ENCODE measurements at regions not wholly inside any gene's neighbourhood (a gene's known extent, or its start where the extent isn't known, plus 50 kb on each side); places are given as distances from the start of the nearest gene placed in this dataset.

DNA sequence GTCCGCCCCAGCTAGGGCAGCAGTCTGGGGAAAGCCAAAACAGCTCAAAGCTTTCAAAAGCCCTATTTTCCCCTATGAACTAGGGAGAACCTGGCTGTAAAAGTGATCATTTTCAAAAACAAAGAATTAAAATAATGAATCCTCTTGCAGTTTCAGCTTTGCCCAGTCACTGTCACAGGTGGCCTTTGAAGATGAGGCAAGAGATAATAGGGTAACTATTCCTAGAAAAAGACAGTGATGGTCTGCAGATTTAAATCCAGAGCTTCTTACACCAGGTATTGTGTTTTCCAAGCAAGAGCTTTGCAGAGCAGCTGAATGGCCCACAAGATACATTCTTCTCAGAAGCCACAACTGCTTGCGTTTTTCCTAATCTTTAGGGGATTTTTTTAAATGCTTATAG lies 80.2 kb upstream of the NUDT4 start:
- H2AFZ ChIP-seq (ENCODE audit: low read length): no peak overlapping the region
- TF ChIP-seq KDM1A (IDR thresholded peaks at IDR 0.05; ENCODE audit: borderline replicate concordance, low read length): no peak
- no peak for TF ChIP-seq POU5F1 (IDR thresholded peaks at IDR 0.05; ENCODE audit: low read depth, low read length)
- no peak for TF ChIP-seq CTBP2 (IDR thresholded peaks at IDR 0.05; ENCODE audit: borderline replicate concordance, insufficient read depth, insufficient read length, low read length)
- no peak for TF ChIP-seq SIX5 (IDR thresholded peaks at IDR 0.05; ENCODE audit: low read depth, low read length)
- no peak for TF ChIP-seq POLR2A (IDR thresholded peaks at IDR 0.05; ENCODE audit: control extremely low read depth in 1 of 2, low read depth in 2 of 2, low read length in 2 of 2)
- no peak for TF ChIP-seq SIRT6 (IDR thresholded peaks at IDR 0.05; ENCODE audit: low read length)
- no peak for TF ChIP-seq JUN (IDR thresholded peaks at IDR 0.05; ENCODE audit: low read depth, low read length)
- no peak for TF ChIP-seq TAF1 (IDR thresholded peaks at IDR 0.05; ENCODE audit: low read depth, low read length)
- no peak for TF ChIP-seq BCL11A (IDR thresholded peaks at IDR 0.05; ENCODE audit: low read depth in 2 of 2, low read length in 2 of 2)
- no peak for TF ChIP-seq ATF2 (IDR thresholded peaks at IDR 0.05; ENCODE audit: low read length)
- no peak for TF ChIP-seq YY1 (IDR thresholded peaks at IDR 0.05; ENCODE audit: low read depth, low read length)
- no peak for TF ChIP-seq GTF2F1 (IDR thresholded peaks at IDR 0.05; ENCODE audit: borderline replicate concordance, low read depth, low read length)
- TF ChIP-seq BRCA1 (IDR thresholded peaks at IDR 0.05; ENCODE audit: low read depth, low read length): no peak
- no peak for TF ChIP-seq TAF7 (optimal IDR thresholded peaks at IDR 0.05; ENCODE audit: borderline replicate concordance, low read depth, low read length)
- TF ChIP-seq GABPA (IDR thresholded peaks at IDR 0.05; ENCODE audit: borderline replicate concordance, insufficient read depth, low read length): no peak

More for the DNA sequence above, 80.2 kb upstream of the NUDT4 start:
- Histone ChIP-seq H4K5ac (ENCODE audit: insufficient read length, low read depth, low read length) (no peak overlapping the region), H3K4me3 (ENCODE audit: extremely low read depth in 1 of 4, insufficient read depth in 2 of 4, low read depth in 3 of 4, low read length in 4 of 4) (no peak overlapping the region), H4K8ac (ENCODE audit: extremely low read depth, insufficient read depth, low read length) (no peak overlapping the region), H3K27me3 (replicated peaks in 1 of 4; ENCODE audit: control insufficient read depth in 3 of 4, extremely low read depth in 1 of 4, insufficient read depth in 3 of 4, low read length in 3 of 4) (no peaks in the 10 kb centered on the region), H3K79me2 (ENCODE audit: control insufficient read depth in 1 of 2, insufficient read depth in 2 of 2, low read length in 2 of 2) (no peaks in the 10 kb centered on the region), H3K4me2 (ENCODE audit: insufficient read depth in 1 of 2, low read depth in 2 of 2, low read length in 2 of 2) (no peak overlapping the region), H3K36me3 (ENCODE audit: control insufficient read depth in 2 of 4, insufficient read depth in 4 of 4, low read length in 3 of 4) (no peaks in the 10 kb centered on the region), H4K91ac (replicated peaks; ENCODE audit: insufficient read length, low read length) (no peak overlapping the region), H4K20me1 (replicated peaks in 1 of 2; ENCODE audit: control insufficient read depth in 1 of 2, insufficient read depth in 2 of 2, low read length in 2 of 2) (no peaks in the 10 kb centered on the region), H3K18ac (ENCODE audit: extremely low read depth, low read length) (no peak overlapping the region), H3K79me1 (ENCODE audit: low read depth, low read length) (no peaks in the 10 kb centered on the region), H3K4me1 (replicated peaks in 1 of 4; ENCODE audit: control insufficient read depth in 3 of 4, insufficient read depth in 4 of 4, low read length in 3 of 4) (no peaks in the 10 kb centered on the region), H3K27ac (ENCODE audit: low read depth, low read length) (no peak overlapping the region), H3K23me2 (ENCODE audit: low read depth, low read length) (no peaks in the 10 kb centered on the region), H2BK120ac (replicated peaks; ENCODE audit: low read depth, low read length) (no peak overlapping the region), H2BK12ac (ENCODE audit: low read depth, low read length) (no peak overlapping the region), H3K9me3 (ENCODE audit: insufficient read depth in 2 of 2, low read depth in 1 of 2, low read length in 1 of 2) (no peaks in the 10 kb centered on the region), H2AK5ac (ENCODE audit: low read depth, low read length) (no peak overlapping the region), H3K56ac (replicated peaks; ENCODE audit: insufficient read length, low read depth, low read length) (no peak overlapping the region), H3K9ac (replicated peaks in 1 of 4; ENCODE audit: extremely low read depth in 1 of 4, low read depth in 3 of 4, low read length in 3 of 4) (no peak overlapping the region), H3K23ac (ENCODE audit: insufficient read length) (no peak overlapping the region), H2BK20ac (ENCODE audit: low read length) (no peak overlapping the region), H3K14ac (ENCODE audit: insufficient read length) (no peak overlapping the region), H2BK5ac (ENCODE audit: low read depth, low read length) (no peak overlapping the region), H2BK15ac (ENCODE audit: low read length) (no peak overlapping the region), H3K4ac (replicated peaks; ENCODE audit: insufficient read length, low read depth, low read length) (no peak overlapping the region)
- CTCF ChIA-PET (ENCODE audit: partially characterized antibody): interaction anchor here (0.9 kb wide), 1 partner anchor 122 kb away, joined by 3 read pairs; no protein-coding TSS in a partner anchor
- no peak for FAIRE-seq
- POLR2A ChIA-PET (ENCODE audit: partially characterized antibody): no interaction called here
- 94% methylated on average over 2 of the region's 2 CpGs; no CpG with 5 or more reads in 1 of the 2 experiments for WGBS, 2 experiments (ENCODE audit: extremely low coverage in 1 of 2, insufficient coverage in 1 of 2, insufficient read length in 1 of 2, insufficient replicate concordance in 2 of 2, low coverage in 1 of 2, low lambda C conversion rate in 2 of 2, missing lambda C conversion rate in 1 of 2)
- no peak for DNase-seq (ENCODE audit: low read depth in 1 of 2, low spot score in 2 of 2)

Measured in H1 (cell line).